Adrenal gland (tissue), 9 donors: ENCODE measurements at regions not wholly inside any gene's neighbourhood (a gene's known extent, or its start where the extent isn't known, plus 50 kb on each side); places are given as distances from the start of the nearest gene placed in this dataset.
A peak's percentile ranks its signal among the peaks of the same experiment; 100 is the strongest.

ENCODE experiments used
- DNase-seq, 7 donors: peaks; one replicate each; pipeline ENCODE4 v3.0.0-alpha.2; 2019 to 2020
- H3K27ac ChIP-seq, 5 donors: fragments of 200-600 bp; sonication (generic) in 4 of 5; 1 replicate in 3 of 5; 2 replicates in 2 of 5; pipeline versions ENCODE4 v1.5.1 to v1.8.0; 2016 to 2020; ENCODE audit warnings: mild to moderate bottlenecking in 1 of 5
- H3K27me3 ChIP-seq: fragments of 200-600 bp; 2 replicates; pipeline ENCODE4 v1.8.0; 2021
- H3K36me3 ChIP-seq, 2 donors: fragments of 200-600 bp; replicated peaks in 1 of 2; 1 replicate in 1 of 2; 2 replicates in 1 of 2; pipeline versions ENCODE4 v1.5.1 to v1.8.0; 2018 to 2022
- H3K4me1 ChIP-seq, 2 donors: fragments of 200-600 bp; replicated peaks in 1 of 2; 1 replicate in 1 of 2; 2 replicates in 1 of 2; pipeline versions ENCODE4 v1.5.1 to v1.8.0; 2018 to 2021
- H3K4me3 ChIP-seq, 4 donors: fragments of 200-600 bp; sonication (generic) in 3 of 4; one replicate each; pipeline ENCODE4 v1.5.1; 2016 to 2018
- H3K9me3 ChIP-seq, 3 donors: fragments of 200-600 bp; sonication (generic) in 1 of 3; replicated peaks in 1 of 3; 1 replicate in 2 of 3; 2 replicates in 1 of 3; pipeline versions ENCODE4 v1.5.1 to v1.8.0; 2016 to 2021
- POLR2A ChIP-seq, 2 donors: fragments of 450-650 bp; IDR thresholded peaks; one replicate each; pipeline ENCODE4 v1.6.1; 2017; ENCODE audit warnings: antibody characterized with exemption in 2 of 2, mild to moderate bottlenecking in 2 of 2, moderate library complexity in 1 of 2
- WGBS, 4 donors: extraction: QIAGEN DNeasy Blood & Tissue Kit in 2 of 4; methylation state at CpG; one replicate each; pipeline versions ENCODE4 v1.1.5 to v1.1.7; 2013 to 2017; 5-methylcytosine and 5-hydroxymethylcytosine counted together
- intact Hi-C, 2 donors: fragments of 100-400 bp; cut with DNase I; formaldehyde crosslinking; loops; one replicate each; pipeline versions ENCODE4 v1.14.1 to v1.15.0; 2022 to 2023
- TF ChIP-seq, protein P1 (sequence below), 6 experiments: fragments of 450-650 bp in 4 of 6; fragments of 200-600 bp in 2 of 6; sonication (generic) in 1 of 6; IDR thresholded peaks; 1 replicate in 5 of 6; 2 replicates in 1 of 6; pipeline versions ENCODE4 v1.5.1 to v1.8.0; 2016 to 2021; ENCODE audit warnings: antibody characterized with exemption in 6 of 6, mild to moderate bottlenecking in 2 of 6, moderate library complexity in 1 of 6
- donor health status: healthy with polysubstance abuse.
- donor health status: Bipolar disorder and iron deficiency.
- donor health status: DM: yes; HTN: yes; CAD: no.
- donor health status: DM: no; HTN: no; CAD: no.
- donor health status: DM: no; HTN: no; CAD: no.

DNA sequence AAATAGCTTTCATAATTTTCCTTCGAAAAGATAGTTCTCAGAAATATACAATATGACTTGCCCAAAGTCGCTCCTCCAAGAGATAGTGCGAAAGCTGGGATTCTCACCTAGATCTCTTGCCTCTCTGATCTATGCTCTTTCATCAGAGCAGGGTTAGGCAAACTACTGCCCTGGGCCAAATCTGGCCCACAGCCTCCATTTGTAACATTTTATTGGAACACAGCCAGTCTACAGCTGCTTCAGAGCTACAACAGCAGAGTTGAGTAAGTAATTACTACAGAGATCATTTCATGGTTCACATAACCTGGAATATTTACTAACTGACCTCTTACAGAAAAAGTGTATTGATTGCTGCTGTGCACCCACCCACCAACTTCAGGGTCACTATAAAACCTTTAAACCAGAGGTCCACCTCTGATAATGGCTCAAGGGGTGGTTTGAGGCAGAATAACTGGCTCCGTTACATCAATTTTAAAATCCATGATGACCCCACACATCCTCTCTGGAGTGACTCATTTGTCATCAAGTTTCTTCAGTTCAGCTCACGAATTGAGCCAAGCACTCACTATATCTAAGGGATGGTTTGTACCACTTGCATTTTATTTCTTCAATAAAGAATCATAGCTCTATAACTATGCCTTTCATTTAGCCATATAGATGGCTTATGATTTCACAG lies 1019.0 kb downstream of the XPNPEP1 start:
- no peaks in the 10 kb centered on the region for H3K27me3 ChIP-seq
- peaks cover 0 to 4% of the 10 kb centered on the region in 2 donors for H3K4me1 ChIP-seq
- H3K9me3 ChIP-seq, result no peaks in the 10 kb centered on the region
- H3K4me3 ChIP-seq, result no peak overlapping the region
- no peak overlapping the region for H3K27ac ChIP-seq
- 58 to 79% (median 73%) methylated on average over 5 of the region's 5 CpGs for WGBS, 4 donors
- H3K36me3 ChIP-seq, result no peaks in the 10 kb centered on the region
- intact Hi-C loops, result no loop called here
- no peak for DNase-seq
- TF ChIP-seq, protein P1, sequence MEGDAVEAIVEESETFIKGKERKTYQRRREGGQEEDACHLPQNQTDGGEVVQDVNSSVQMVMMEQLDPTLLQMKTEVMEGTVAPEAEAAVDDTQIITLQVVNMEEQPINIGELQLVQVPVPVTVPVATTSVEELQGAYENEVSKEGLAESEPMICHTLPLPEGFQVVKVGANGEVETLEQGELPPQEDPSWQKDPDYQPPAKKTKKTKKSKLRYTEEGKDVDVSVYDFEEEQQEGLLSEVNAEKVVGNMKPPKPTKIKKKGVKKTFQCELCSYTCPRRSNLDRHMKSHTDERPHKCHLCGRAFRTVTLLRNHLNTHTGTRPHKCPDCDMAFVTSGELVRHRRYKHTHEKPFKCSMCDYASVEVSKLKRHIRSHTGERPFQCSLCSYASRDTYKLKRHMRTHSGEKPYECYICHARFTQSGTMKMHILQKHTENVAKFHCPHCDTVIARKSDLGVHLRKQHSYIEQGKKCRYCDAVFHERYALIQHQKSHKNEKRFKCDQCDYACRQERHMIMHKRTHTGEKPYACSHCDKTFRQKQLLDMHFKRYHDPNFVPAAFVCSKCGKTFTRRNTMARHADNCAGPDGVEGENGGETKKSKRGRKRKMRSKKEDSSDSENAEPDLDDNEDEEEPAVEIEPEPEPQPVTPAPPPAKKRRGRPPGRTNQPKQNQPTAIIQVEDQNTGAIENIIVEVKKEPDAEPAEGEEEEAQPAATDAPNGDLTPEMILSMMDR (IDR thresholded peaks at IDR 0.05), result no peak
- TF ChIP-seq POLR2A (IDR thresholded peaks at IDR 0.05), result no peak

DNA sequence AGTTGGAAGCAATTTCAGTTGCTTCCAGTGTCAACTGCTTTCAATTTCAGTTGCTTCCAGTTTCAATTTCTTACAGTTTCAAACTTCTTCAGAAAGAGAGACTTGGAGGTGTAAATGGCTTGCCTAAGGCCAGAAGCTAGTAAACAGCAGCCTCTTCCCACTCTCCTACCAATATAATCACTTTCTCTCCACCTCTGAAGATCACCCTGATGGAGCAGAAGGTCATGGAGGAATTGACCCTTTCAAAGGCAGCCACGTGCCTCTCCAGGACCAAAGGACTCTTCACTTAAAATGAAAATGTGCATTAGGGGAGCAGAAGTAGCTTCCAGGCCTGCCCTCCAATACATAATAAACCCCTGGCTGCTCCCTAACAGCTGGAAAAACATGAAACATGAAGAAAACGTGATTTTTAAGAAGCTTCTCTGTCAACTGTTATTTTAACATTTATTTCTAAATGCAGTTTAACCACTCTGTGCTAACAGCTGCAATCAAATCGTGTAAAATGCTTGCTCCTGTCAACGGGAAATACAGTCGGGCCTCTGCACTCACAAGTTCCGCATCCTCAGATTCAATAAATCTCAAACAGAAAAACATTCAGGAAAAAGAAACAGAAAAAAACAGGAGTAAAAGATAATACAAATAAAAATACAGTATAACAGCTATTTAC lies 1020.6 kb downstream of the XPNPEP1 start:
- Histone ChIP-seq H3K36me3 (no peaks in the 10 kb centered on the region), H3K4me3 (no peak overlapping the region), H3K27me3 (no peaks in the 10 kb centered on the region), H3K4me1 (peaks cover 0 to 4% of the 10 kb centered on the region in 2 donors), H3K27ac (peak overlapping the region in 1 of 5 donors; percentile 14), H3K9me3 (no peaks in the 10 kb centered on the region)
- TF ChIP-seq POLR2A (IDR thresholded peaks at IDR 0.05), result no peak
- TF ChIP-seq, protein P1 (IDR thresholded peaks at IDR 0.05), result no peak
- 39 to 61% (median 41%) methylated on average over 6 of the region's 6 CpGs for WGBS, 4 donors
- intact Hi-C loops, result no loop called here
- DNase-seq, result no peak

DNA sequence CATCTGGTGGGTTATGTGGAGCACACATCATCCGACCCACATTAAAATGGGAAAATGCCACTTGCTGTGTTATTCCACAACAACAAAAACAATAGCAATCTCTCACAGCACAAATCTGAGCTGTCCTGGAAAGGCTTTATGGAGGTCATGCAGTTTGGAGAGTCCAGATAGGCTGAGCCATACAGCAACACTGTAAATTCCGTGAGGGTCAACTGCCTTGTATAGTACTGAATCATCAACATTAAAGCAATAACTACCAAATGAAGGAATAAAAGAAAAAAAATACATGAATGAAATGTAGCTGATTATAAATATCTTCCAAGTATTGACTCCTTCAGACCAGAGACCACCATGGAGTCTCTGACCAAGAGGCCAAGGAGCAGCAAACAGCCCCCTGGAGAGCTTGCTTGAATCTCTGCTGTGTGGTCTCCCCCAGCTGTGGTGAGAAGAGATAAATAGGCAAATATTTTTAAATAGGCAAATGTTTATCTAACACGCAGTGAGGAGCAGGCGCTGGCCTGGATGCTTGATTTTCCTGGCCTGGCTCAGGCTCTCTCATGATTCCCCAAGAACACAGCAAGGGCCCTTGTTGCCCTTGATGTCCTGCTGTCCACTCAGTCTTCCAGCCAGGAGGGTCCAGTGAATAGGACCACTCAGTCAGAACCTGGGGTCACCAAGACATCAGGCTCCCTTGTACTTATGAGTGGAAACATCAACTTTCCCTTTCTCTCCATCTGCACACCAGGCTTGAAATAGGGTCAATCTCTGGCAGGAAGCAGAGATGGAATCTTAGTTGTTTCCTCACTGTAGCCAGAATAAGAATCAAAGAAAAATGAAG lies 1021.3 kb downstream of the XPNPEP1 start:
- Histone ChIP-seq H3K27me3 (no peaks in the 10 kb centered on the region), H3K4me1 (peaks cover 0 to 4% of the 10 kb centered on the region in 2 donors), H3K4me3 (no peak overlapping the region), H3K36me3 (no peaks in the 10 kb centered on the region), H3K27ac (no peak overlapping the region), H3K9me3 (no peaks in the 10 kb centered on the region)
- intact Hi-C loops, result no loop called here
- 47 to 70% (median 68%) methylated on average over 3 to 4 of the region's 4 CpGs for WGBS, 4 donors
- no peak for TF ChIP-seq POLR2A (IDR thresholded peaks at IDR 0.05)
- DNase-seq, result no peak

DNA sequence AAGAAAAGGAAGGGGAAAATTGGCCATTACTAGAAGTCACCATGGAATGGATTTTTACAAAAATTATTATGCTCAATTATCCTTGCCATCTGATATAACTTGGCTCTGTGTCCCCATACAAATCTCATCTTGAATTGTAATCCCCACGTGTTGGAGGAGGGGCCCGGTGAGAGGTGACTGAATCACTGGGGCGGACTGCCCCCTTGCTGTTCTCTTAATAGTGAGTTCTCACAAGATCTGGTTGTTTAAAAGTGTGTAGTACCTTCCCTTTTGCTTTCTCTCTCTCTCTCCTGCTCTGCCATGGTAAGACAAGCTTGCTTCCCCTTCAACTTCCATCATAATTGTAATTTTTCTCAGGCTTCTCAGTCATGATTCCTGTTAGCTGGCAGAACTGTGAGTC lies 1023.6 kb downstream of the XPNPEP1 start:
- H3K9me3 ChIP-seq, result no peaks in the 10 kb centered on the region
- no peaks in the 10 kb centered on the region for H3K27me3 ChIP-seq
- intact Hi-C loops, result no loop called here
- H3K4me3 ChIP-seq, result no peak overlapping the region
- no peaks in the 10 kb centered on the region for H3K36me3 ChIP-seq
- H3K27ac ChIP-seq, result no peak overlapping the region
- TF ChIP-seq, protein P1 (IDR thresholded peaks at IDR 0.05), result no peak
- TF ChIP-seq POLR2A (IDR thresholded peaks at IDR 0.05), result no peak
- no peak for DNase-seq
- H3K4me1 ChIP-seq, result no peaks in the 10 kb centered on the region
- WGBS, 4 donors, result 39 to 60% (median 46%) methylated on average over 3 of the region's 3 CpGs
